Renal cortex interstitium (tissue), 11 donors: ENCODE measurements at regions not wholly inside any gene's neighbourhood (a gene's known extent, or its start where the extent isn't known, plus 50 kb on each side); places are given as distances from the start of the nearest gene placed in this dataset.
"Not testable (repeated sequence)": the region's sequence is repeated elsewhere in the genome, so short reads cannot be mapped to it uniquely, and the experiment has no call there.

Source experiments
- DNase-seq, 11 donors: peaks; one replicate each; pipeline ENCODE4 v3.0.0-alpha.2; 2013; ENCODE audit warnings: low read depth in 9 of 11, low spot score in 4 of 11; ENCODE audit errors: extremely low read depth in 1 of 11

DNA sequence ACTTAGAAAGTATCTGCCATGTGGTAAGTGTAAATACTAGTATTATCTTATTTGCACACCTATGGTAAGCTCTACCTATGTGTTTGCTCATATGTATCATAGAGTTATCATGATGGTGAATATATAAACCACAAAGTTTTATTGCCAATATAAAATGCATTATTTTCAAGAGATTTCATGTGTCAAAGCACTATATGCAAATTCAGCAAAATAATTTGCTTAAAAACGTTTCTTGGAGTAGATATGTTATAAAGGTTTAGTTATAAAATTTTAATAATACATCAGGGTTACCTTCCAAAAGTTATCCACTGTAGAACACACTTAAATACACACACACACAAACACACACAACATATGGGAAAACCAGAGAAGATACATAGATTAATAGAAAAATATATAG is 1431.7 kb upstream of the C9orf72 start:
- no peak for DNase-seq

DNA sequence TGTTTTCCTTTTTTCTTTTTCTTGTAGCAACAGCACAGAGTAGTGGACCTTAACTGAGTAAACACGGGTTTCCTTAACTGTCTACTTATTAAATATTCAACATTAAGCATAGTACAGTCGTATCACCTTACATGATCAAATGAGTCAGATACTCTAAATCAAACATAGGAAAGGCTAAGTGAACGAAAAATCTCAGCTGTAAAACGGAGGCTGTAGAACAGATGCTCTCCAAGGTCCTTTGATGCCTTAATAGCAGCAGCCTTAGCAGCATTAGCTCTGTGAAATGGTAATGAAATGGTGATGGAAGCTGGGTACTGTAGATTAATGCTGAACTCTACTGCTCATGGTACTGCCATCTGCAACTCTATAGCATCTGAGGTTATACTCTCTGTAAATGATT is 1433.3 kb upstream of the C9orf72 start:
- DNase-seq, result no peak

DNA sequence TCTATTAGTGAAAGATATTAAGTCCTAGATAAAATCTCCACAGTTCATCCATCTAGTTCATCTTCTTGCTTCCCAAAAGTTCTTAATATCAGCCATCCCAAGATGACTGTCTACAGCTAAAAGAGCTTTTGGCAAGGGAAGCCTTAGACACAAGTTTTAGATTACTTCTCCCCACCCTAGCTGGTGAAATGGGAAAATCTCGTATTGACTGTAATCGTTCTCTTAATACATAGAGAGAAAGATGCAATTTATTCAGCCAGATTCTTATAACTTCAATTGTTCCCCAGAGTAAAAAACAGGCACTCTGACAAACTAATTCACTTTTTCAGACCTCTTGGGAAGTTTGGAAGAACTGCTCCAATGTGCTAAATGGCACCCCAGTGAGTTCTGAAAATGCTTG is 1439.6 kb upstream of the C9orf72 start:
- DNase-seq, result no peak

DNA sequence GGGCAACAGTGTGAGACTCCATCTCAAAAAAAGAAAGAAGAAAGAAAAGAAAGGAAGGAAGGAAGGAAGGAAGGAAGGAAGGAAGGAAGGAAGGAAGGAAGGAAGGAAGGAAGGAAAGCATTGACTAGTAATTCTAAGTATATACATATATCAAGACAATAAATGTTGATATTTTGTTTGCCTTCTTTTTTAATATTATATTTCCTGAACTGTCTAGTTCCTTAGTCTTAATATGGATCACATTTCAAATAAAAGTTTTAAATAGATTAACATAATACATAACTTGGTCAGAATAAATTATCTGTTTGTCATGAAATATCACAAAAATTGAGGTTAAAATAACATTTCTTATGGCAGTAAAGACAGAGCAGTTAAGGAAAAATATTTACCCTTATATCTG is 1448.4 kb upstream of the C9orf72 start:
- no peak for DNase-seq

DNA sequence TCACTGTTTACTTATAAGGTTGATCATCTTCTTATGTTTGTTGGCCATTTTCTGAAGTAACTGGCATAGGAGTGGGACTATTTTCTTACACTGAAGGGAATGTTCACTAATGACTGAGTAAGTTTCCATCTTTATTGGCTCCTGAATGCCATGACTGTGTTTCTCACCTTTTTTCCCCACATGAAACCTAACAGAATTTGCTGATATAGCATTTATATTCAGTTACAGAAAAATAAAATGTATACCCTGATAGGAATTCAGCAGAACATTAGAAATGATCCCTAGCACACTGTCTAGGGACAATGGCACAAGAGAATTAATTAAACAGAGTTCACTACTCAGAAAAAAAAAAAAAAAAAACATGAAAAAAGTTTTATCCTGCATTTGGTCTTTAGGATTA is 1465.1 kb upstream of the C9orf72 start:
- no peak for DNase-seq

DNA sequence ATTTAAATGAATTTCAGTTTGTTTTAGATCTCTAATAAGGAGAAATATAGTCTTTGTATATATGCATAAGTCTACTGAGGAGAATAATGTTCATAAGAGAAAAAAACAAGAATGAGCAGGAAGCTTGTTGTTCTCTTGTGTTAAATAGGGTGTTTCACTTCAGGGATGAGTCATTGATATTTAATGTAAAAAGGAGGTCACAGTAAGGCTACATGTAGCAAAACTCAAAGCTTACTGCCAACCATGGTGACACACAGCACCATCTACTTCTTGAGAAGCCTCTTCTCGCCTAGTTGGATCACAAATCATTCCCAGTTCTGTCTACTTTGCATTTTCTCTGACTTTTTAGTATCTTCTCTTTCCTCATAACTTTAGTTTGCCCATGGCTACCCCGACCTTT is 1466.0 kb upstream of the C9orf72 start:
- no peak for DNase-seq

DNA sequence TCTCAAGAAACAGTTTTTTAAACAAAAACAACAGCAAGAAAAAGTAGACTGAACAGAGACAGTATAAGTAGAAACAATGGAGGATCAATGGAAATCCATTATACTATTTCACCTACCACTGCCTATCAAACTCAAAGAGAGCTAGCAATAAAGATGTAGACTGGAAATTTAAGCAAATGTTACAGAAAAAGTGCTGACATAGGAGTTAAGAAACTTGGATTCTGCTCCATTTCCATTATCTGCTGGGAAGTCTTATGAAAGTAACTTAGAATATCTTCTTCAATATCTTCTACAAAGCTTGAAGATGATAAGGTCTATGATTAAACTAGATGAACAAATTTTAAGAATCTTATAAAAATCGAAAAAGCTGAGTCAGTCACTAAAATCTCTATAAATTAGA is 1469.8 kb upstream of the C9orf72 start:
- no peak for DNase-seq

DNA sequence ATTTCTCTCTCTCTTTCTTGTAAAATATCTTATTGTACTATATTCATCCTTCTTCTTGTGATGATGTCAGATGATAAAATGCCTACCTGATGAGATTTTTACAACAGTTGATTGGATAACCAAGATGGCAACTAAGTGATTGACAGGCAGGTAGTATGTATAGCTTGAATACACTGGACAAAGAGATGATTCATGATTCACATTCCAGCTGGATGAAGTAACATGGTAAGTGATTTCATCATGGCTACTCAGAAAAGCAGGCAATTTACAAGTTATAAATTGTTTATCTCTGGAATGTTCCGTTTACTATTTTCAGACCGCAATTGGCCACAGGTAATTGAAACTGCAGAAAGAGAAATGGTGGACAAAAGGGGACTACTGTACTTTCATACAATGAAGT is 1471.7 kb upstream of the C9orf72 start:
- DNase-seq, result no peak

DNA sequence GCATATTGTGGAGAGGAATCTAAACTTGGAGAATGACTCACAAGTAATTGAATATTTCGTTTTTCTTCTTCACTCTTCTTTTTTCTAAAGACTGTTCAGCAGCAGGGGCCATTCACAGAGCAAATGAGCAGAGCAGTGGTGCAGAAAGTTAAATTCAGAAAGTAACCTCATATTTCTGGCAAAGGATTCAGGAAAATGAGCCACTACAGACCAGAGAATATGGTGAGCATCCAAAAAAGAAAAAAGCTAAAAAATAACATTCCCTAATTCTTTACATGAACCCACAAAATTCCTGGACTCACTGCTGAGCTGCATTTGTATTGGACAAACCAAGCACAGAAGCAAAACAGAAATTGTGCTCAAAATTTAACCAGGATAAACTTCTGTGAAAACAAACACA is 1486.8 kb upstream of the C9orf72 start:
- no peak for DNase-seq

DNA sequence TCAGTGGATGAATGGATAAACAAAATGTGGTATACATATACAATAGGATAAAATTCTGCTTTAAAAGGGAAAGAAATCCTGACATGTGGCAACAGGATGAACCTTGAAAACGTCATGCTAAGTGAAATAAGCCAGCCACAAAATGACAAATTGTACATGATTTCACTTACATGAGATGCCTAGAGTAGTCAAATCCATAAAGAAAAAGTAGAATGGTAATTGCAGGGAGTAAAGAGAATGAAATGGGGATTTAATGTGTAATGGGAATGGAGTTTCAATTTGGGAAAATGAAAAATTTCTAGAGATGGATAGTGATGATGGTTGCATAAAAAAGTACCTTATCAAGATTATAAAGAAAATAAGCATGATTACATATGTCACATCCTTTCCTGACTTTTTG is 1489.2 kb upstream of the C9orf72 start:
- no peak for DNase-seq

DNA sequence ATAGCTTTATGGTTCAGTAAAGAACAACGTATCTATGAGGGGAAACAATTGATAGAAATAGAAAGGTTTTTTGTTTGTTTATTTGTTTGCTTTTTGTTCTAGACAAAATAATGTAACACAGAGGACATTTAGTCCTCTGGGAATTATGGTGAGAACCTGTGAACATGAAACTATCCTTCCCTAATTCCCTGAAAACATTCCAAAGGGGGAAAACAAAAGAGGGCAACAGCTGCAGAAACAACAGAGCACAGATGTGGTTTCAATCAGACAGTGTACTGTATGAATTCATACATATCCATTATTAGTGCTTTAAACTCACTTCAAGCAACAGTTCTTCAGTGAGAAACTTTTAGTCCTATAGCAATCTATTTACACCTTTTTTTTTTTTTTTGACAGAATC is 1489.8 kb upstream of the C9orf72 start:
- no peak for DNase-seq

DNA sequence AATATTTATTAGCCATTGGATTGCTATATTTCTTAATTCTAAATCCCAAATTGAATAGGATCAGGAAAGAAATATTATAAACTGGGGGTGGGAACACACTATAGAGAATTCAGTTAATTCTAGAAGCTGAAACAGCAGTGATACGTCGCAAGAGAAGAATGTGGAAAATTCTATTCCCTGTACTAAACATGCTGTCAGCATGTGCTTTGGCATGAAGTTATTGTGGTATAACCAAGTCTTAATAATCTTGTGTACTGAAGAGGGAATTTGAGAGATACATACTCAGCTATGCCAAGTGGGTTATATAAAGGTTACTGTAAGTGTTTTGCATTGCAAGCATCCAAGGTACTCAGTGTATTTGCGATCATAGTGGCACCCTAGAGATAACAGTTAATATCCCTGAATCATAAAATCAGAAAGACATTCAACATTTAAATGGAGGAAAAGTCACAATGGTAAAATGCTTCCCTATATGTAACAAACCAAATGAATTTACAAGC is 1492.9 kb upstream of the C9orf72 start:
- DNase-seq, result no peak

DNA sequence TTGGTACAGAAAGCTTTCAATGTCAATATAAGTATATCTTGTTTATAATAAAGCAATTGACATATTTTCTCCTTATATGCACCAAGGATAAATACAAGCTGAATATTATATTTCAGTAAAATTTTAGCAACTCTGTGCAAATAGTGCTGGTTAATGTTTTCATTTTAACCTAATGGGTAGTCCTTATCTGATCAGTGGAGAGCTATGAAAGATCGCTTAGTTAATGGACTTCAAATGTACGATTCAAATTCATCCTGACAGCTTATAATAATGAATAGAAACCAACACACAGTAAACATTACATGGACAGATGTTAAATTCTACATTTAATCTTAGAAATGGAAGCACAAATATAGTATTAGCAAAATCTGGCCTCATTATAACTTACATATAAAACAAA is 1495.2 kb upstream of the C9orf72 start:
- DNase-seq, result no peak

DNA sequence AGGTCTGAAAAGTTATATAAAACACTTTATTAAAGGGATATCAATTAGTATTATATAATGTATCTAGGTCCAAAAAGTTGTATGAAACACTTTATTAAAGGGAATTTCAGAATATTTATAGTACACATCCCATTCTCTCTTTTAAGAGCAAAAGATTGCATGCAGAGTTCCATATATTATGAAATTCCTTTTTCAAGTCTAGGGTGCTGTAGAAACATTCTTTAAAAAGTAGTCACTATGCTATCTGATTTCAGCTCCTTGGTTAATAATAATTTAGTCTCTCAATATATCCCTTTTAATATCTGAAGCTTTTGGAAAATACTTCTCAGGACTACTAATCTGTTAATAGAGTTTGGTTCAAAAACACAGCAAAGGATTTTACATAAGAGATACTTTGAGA is 1496.1 kb upstream of the C9orf72 start:
- DNase-seq, result no peak

DNA sequence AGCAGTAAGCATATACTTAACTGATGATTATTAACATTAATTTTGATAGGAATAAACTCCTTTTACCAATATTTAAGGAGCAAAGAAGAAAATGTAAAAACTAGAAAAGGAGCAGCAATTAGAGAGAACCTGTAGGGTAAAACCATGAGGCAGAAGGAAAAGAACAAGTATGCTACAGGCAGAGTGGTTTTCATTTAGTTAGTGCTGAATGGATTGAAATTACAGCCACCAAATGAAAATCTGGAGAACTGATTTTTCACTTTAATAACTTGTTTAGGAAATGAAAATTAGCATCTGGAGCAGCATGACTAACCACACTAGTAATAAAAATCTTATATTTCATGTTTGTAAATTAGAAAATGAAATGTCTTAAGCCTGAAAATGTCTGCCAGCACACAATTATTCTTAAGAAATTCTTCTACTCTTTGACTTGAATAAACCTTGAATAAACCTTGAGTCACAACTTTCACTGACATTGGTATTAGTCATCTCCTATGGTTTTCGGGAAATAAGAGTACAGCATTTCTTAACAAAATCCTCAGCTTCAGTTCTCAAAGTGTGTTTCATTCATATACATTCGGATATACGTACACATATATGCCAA is 1504.9 kb upstream of the C9orf72 start:
- DNase-seq, result no peak

DNA sequence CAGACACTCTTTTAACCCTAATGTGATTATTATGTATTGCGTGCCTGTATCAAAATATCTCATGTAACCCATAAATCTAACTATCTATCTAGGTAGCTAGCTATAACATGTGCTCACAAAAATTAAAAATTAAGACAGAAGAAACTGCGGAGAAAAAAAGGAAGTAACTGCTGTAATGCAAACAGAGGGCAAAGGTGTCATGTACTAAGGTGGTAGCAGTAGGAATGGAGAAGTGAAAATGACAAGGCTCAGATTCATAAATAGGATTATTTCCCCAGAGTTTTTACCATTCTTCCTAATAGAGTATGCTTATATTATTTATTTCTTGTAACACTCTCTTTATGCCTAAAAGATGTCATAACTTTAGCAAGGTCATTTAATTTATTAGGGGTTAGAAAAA is 1527.5 kb upstream of the C9orf72 start:
- no peak for DNase-seq

DNA sequence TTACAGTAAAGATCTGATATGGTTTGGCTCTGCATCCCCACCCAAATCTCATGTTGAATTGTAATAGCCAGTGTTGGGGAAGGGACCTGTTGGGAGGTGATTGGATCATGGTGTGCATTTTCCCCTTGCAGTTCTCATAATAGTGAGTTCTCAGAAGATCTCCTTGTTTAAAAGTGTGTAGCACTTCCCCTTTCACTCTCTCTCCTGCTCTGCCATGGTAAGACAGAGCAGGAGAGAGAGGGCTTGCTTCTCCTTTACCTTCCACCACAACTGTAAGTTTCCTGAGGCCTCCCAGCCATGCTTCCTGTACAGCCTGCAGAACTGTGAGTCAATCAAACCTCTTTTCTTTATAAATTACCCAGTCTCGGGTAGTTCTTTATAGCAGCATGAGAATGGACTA is 1530.9 kb upstream of the C9orf72 start:
- not testable (repeated sequence) for DNase-seq

DNA sequence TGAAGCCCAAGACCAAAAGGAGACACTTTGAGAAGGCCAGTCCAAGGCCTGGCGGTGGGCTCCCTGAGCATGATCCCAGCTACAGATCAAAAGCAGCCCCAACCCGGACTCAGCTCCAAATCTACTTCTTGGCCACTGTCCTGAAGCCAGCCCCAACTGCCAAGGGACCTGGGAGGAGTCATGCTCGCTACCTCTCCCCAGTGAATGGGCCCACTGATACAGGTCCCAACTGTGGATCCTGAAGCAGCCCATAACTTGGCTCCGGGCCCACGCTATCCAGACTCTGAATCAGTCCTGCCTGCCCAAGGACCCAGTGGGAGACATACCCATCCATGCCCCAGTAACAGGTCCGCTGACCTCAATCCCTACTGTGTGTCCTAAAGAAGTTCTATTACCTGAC is 1545.3 kb upstream of the C9orf72 start:
- no peak for DNase-seq

DNA sequence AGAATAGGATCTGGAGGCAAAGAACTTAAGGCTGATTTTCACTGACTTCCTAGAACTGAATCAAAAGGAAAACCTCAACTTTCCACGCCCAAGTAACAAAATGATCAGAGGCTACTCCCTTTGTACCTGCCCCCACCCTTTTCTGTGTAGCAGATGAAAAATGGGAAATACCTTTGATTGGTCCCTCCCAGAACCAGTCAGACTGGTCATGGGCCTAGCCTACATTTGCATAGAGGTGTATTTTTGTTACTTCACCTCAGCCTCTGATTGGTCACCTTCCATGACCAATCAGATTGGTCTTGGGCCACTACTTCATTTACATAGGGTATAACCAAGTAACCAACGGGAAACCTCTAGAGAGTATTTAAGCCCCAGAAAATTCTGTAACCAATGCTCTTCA is 1553.5 kb upstream of the C9orf72 start:
- DNase-seq, result no peak

DNA sequence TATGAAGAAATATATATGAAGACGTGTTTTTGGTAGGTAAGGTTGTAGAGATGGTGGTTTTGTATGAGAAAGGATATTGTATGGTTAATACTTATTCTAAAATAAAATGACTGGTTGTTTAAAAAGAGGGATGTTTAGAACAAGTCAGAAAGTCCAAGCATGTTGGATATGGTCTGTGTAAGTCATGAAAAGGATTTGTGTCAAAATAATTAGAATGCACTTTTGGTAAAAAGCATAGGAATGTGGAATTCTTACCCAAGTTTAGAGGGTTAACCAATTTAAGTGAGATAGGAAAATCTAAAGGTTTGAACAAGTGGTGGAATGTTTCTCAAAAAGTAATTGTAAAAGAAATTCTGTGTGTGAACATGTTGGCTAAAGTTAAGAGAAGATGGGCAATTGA is 1556.5 kb upstream of the C9orf72 start:
- no peak for DNase-seq

DNA sequence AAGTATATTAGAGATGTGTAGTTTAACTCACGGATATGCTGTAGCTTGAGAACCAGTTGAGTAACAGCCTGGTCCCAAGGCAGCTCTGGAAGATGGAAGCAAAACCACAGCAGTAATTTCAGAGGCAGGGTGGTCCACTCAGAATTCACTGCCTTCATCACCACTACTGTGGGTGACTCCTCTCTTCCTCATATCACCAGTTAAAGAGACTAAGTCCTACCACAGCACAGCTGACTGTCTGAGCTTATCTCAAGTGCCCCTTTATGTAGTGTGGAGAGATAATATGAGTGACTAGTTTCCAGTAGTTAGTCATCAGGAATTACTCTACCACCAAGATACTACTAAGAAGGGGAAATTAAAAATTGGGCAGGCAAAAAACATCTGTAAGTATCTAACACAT is 1571.2 kb upstream of the C9orf72 start:
- DNase-seq, result no peak

DNA sequence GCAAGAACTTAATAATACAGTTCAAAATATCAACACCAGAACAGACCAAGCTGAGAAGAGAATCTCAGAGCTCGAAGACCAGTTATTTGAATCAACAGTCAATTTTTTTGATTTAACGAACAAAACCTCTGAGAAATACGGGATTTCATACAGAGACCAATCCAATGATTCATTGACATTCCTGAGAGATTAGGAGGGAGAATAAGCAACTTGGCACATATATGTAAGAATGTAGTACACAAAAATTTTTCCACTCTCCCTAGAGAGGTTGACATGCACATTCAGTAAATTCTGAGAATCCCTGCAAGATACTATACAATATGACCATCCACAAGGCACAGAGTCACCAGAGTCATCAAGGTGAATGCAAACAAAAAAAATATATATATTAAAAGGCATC is 1577.3 kb upstream of the C9orf72 start:
- DNase-seq, result no peak
